GM12891 (cell line): ENCODE measurements at regions not wholly inside any gene's neighbourhood (a gene's known extent, or its start where the extent isn't known, plus 50 kb on each side); places are given as distances from the start of the nearest gene placed in this dataset.
"Not testable (repeated sequence)": the region's sequence is repeated elsewhere in the genome, so short reads cannot be mapped to it uniquely, and the experiment has no call there.

Source experiments
- DNase-seq: peaks from one replicate; pipeline ENCODE4 v3.0.0; 2011; ENCODE audit warnings: low spot score; ENCODE audit not compliant: insufficient read length
- FAIRE-seq: peaks from 2 replicates; lab custom pipeline; 2011; peaks lifted over from hg19 to GRCh38; lab: Jason Lieb, UNC
- PAX5 ChIP-seq: IDR thresholded peaks from 2 replicates; pipeline ENCODE4 v1.6.1; 2011; ENCODE audit warnings: low read length, moderate library complexity, mild to moderate bottlenecking; ENCODE audit not compliant: insufficient read depth, severe bottlenecking
- POLR2A ChIP-seq: IDR thresholded peaks from 2 replicates; pipeline ENCODE4 v1.6.1; 2011; ENCODE audit warnings: low read depth, low read length, control low read depth
- POLR2AphosphoS5 ChIP-seq: IDR thresholded peaks from 2 replicates; pipeline ENCODE4 v1.6.1; 2011; ENCODE audit warnings: low read depth, low read length, control low read depth
- POU2F2 ChIP-seq: IDR thresholded peaks from 2 replicates; pipeline ENCODE4 v1.6.1; 2011; ENCODE audit warnings: low read depth, mild to moderate bottlenecking, control low read depth, low read length, moderate library complexity
- SPI1 ChIP-seq: IDR thresholded peaks from 2 replicates; pipeline ENCODE4 v1.6.1; 2011; ENCODE audit warnings: low read depth, low read length, control low read depth
- TAF1 ChIP-seq: IDR thresholded peaks from 2 replicates; pipeline ENCODE4 v1.6.1; 2011; ENCODE audit warnings: low read depth, low read length, control low read depth

DNA sequence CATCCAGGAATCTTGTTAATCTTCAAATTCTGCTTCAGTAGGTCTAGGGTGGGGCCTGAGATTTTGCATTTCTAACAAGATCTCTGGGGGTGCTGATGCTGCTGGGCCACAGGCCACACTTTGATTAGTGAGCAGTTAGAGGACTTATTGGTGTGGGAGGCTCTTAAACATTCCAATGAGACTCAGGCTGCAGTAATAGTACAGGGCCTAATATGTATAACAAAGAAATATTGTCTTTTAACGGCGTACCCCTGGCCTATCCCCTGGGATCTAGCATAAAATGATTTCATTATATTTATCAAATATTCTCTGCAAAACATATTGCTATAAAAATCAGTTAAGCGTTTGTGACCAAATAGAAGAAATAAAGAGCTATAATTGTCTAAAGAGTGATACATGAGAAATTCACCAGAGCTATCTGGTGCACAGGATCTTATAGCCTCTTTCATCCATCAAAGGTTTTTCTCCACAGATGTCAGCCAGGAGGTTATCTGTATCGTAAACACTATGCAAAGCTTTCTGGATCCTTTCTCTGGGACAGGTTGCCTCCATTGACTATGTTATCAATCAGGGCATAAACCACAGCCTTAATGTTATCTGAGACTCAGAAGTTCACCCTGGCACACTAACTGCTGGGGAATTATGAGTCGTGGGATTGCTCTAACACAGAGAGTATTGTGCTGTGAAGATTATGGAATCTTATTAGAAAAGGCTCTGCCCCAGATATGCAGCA is 488.5 kb upstream of the MAP3K7 start:
- TF ChIP-seq PAX5 (no peak), SPI1 (no peak), POU2F2 (no peak), POLR2AphosphoS5 (no peak), TAF1 (no peak), POLR2A (no peak)
- no peak for FAIRE-seq
- DNase-seq, result no peak

DNA sequence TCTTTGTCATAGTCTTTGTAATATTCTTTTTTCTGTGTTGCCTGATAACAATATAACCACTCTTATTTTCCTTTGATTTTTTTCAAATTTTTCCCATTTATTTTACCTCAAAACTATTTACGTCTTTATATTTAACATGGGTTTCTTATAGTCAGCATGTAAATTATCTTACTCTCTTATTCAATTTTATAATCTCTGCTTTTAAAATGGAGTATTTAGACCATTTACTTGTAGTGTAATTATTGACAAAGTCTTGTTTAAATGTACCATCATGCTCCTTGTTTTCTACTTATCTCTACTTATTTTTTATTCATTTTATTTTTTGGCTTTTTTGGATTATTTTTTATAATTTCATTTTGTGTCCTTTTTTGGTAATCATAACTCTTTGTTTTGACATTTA is 476.5 kb upstream of the MAP3K7 start:
- TF ChIP-seq PAX5 (no peak), POLR2AphosphoS5 (no peak), POU2F2 (no peak), POLR2A (no peak), TAF1 (no peak), SPI1 (no peak)
- DNase-seq (no peak), FAIRE-seq (no peak)

DNA sequence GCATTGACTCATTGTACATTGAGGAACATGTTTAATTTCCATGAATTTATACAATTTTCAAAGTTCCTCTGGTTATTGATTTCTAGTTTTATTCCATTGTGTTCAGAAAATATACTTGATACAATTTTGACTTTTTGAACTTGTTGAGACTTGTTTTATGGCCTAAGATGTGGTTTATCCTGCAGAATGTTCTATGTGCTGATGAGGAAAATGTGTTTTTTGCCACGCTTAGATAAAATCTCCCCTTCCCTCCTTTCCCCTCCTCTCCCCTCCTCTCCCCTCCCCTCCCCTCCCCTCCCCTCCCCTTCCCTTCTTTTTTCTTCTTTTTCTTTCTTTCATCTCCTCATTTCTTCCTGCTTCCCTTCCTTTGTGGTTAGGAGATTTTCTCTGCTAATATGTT is 470.8 kb upstream of the MAP3K7 start:
- no peak for FAIRE-seq
- TF ChIP-seq POU2F2, result no peak
- no peak for TF ChIP-seq TAF1
- no peak for TF ChIP-seq PAX5
- no peak for TF ChIP-seq SPI1
- no peak for TF ChIP-seq POLR2A
- no peak for TF ChIP-seq POLR2AphosphoS5
- DNase-seq, result no peak

DNA sequence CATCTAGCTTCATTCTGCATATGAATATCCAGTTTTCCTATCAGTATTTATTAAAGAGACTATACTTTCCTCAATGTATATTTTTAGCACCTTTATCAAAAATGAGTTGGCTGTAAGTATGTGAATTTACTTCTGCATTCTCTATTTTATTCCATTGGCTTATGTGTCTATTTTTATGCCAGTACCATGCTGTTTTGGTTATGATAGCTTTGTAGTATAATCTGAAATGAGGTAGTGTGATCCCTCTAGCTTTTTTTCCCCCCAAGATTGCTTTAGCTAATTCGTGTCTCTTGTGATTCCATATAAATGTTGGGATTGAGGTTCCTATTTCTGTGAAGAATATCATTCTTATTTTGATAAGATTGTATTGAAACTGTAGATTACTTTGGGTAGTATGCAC is 469.1 kb upstream of the MAP3K7 start:
- TF ChIP-seq POLR2AphosphoS5 (no peak), TAF1 (no peak), PAX5 (no peak), POLR2A (no peak), SPI1 (no peak), POU2F2 (no peak)
- no peak for FAIRE-seq

DNA sequence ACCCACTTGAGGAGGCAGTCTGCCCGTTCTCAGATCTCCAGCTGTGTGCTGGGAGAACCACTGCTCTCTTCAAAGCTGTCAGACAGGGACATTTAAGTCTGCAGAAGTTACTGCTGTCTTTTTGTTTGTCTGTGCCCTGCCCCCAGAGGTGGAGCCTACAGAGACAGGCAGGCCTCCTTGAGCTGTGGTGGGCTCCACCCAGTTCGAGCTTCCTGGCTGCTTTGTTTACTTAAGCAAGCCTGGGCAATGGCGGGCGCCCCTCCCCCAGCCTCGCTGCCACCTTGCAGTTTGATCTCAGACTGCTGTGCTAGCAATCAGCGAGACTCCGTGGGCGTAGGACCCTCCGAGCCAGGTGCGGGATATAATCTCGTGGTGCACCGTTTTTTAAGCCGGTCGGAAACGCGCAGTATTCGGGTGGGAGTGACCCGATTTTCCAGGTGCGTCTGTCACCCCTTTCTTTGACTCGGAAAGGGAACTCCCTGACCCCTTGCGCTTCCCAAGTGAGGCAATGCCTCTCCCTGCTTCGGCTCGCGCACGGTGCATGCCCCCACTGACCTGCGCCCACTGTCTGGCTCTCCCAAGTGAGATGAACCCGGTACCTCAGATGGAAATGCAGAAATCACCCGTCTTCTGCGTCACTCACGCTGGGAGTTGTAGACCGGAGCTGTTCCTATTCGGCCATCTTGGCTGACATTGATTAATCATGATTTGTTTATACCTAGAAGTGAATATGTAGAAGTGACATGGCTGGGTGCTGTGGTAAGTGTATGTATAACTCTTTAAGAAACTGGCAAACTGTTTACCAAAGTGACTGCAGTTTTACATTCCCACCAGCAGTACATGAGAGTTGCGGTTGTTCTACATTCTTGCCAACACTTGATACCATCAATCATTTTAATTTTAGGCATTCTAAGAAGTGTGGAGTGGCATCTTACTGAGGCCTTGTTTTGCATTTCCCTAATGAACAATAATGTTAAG is 465.9 kb upstream of the MAP3K7 start:
- DNase-seq, FAIRE-seq: not testable (repeated sequence)

More for the DNA sequence above, 469.1 kb upstream of the MAP3K7 start:
- no peak for DNase-seq

DNA sequence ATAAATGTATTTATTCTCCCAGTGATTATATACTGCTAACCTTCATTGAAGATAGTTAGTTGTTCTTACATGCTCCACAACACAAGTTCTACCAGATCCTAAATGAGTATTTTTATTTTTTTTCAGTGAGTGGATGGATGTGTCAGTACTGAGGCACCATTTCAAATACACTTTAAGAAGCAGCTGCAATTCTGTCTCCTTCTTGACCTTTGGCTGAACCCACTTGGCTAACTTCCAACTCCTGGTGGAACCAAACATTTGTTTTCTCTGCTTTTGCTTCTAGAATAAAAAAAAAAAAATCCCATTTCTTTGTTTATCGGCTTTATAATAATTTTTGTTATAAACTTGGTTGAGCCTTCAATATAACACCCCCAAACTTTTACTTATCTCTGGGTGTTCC is 458.3 kb upstream of the MAP3K7 start:
- TF ChIP-seq POLR2A, result no peak
- no peak for TF ChIP-seq POLR2AphosphoS5
- TF ChIP-seq POU2F2, result no peak
- TF ChIP-seq TAF1, result no peak
- TF ChIP-seq PAX5, result no peak
- TF ChIP-seq SPI1, result no peak
- FAIRE-seq, result no peak
- DNase-seq, result no peak

DNA sequence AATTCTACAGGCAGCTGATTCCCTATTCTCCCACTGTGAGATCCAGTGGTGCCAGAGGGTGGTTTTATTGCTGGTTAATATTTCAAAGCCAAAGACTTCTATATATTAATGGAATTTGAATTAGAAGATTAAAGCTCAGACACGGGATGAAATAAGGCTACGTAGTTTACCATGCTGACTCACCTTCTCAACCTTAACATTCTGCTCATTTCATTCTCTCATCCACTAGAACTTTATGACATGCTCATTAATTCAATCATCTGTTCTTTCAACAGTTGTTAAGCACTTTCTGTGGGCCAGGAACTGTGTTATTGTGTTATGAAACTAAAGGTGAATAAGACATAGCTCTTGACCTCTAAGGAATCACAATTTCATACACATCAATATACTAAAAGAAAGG is 456.9 kb upstream of the MAP3K7 start:
- FAIRE-seq, result no peak
- TF ChIP-seq TAF1 (no peak), POLR2AphosphoS5 (no peak), POU2F2 (no peak), SPI1 (no peak), PAX5 (no peak), POLR2A (no peak)
- no peak for DNase-seq

DNA sequence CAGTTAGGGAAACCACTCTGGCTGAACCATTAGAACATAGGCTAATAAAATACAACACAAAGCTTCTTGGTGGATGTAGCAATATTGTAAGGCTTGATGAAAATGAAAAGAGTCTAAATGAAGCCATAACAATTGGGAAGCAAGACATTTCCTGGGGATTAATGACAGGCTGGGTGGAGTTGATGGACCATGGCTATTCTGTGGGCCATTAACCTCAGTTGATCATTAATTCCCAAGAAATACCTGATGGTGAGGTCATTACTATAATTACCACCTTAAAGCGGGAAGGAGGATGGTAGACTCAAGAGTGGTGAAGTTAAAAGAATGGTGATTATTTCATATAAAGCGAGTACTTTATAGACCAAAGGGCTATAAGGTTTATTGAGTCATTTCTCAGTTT is 455.8 kb upstream of the MAP3K7 start:
- DNase-seq, result no peak
- TF ChIP-seq POLR2A, result no peak
- TF ChIP-seq POU2F2, result no peak
- no peak for TF ChIP-seq PAX5
- TF ChIP-seq TAF1, result no peak
- no peak for TF ChIP-seq SPI1
- TF ChIP-seq POLR2AphosphoS5, result no peak
- FAIRE-seq, result no peak

DNA sequence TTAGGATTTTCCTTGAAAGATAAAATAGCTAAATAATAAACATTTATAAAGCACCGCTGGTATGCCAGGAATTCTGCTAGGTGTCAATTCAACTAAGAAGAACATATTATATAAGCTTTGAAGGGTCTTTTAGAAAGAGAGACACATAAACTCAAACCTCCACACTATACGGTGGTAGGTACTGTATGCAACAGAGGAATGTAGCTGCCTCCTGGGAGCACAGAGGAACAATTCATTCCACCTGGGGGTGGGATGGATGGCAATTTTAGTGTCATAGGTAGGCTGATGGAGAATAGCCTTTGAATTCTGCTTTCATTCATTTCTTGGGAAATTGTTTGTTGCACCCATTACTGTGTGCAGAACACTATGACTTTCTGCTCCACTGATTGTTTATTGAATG is 447.1 kb upstream of the MAP3K7 start:
- TF ChIP-seq POU2F2 (no peak), SPI1 (no peak), PAX5 (no peak), TAF1 (no peak), POLR2AphosphoS5 (no peak), POLR2A (no peak)
- FAIRE-seq, result no peak
- DNase-seq, result no peak
